Epithelial cell of proximal tubule (primary cell): ENCODE measurements at regions not wholly inside any gene's neighbourhood (a gene's known extent, or its start where the extent isn't known, plus 50 kb on each side); places are given as distances from the start of the nearest gene placed in this dataset.

Experiments used
- DNase-seq: peaks from one replicate; pipeline ENCODE4 v3.0.0-alpha.2; 2011; ENCODE audit warnings: low read depth
- H3K4me3 ChIP-seq: 2 replicates; pipeline ENCODE4 v1.5.1; 2011; ENCODE audit warnings: low read depth, mild to moderate bottlenecking, low read length
- TF ChIP-seq, protein P1 (sequence below): conservative IDR thresholded peaks from 2 replicates; pipeline ENCODE4 v1.5.1; 2012; ENCODE audit warnings: low read depth, mild to moderate bottlenecking, low read length

DNA sequence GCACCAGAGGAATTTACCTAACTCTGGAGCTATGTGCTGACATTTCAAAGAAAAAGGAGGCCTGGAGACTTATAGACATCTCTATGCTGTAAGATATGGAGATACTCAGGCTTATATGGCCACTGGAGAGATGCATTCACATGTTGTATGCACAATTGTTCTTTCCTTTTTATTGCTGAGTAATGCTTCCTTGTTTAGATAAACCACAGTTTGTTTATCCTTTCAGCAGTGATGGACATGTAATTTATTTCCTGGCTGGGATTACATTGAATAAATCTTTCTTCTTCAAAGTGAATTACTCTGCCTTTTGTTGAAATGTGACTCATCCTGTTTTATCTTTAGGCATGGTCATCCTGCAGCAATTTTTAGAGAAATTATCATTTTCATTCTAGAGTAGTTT is 716.7 kb upstream of the GCFC2 start:
- DNase-seq = no peak
- TF ChIP-seq, protein P1, sequence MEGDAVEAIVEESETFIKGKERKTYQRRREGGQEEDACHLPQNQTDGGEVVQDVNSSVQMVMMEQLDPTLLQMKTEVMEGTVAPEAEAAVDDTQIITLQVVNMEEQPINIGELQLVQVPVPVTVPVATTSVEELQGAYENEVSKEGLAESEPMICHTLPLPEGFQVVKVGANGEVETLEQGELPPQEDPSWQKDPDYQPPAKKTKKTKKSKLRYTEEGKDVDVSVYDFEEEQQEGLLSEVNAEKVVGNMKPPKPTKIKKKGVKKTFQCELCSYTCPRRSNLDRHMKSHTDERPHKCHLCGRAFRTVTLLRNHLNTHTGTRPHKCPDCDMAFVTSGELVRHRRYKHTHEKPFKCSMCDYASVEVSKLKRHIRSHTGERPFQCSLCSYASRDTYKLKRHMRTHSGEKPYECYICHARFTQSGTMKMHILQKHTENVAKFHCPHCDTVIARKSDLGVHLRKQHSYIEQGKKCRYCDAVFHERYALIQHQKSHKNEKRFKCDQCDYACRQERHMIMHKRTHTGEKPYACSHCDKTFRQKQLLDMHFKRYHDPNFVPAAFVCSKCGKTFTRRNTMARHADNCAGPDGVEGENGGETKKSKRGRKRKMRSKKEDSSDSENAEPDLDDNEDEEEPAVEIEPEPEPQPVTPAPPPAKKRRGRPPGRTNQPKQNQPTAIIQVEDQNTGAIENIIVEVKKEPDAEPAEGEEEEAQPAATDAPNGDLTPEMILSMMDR = no peak
- H3K4me3 ChIP-seq = no peak overlapping the region

DNA sequence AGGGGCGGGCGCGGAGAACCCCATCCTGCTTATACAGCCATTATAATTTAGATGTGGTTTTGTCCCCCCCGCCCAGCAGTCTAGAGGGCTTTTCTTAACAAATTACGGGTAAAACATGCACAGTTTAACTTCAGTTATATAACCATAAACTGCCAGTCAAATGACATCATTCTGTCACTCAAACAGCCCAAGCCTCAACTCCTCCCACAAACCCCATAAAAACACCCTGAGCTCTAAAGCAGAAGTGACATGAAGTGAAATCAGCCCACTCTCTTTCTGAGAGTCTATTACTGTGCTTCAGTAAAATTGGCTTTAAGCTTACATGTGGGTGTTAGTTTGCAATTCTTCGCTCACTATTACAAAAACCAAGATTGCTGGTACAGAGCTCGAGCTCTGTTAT is 705.1 kb upstream of the GCFC2 start:
- no peak overlapping the region for H3K4me3 ChIP-seq
- TF ChIP-seq, protein P1 = no peak
- no peak for DNase-seq

DNA sequence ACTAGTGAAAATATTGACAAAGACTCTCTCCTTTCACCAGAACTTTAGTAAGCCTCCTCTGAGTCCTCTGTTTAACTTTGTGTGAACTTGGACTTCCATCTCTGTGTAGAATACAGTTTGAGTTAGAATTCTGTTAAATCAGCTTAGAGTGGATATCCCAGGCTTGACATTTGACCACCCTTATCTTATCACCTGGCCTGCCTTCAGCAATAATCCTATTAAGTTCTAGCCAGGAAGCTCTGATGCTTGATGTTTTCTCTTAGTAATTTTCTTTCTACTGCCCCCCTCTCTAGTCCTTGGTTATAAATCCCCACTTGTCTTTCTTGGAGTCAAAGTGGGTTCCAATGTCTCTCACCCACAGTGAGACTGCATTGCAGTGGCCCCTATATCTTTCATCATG is 702.7 kb upstream of the GCFC2 start:
- no peak overlapping the region for H3K4me3 ChIP-seq
- no peak for DNase-seq
- TF ChIP-seq, protein P1 = no peak

DNA sequence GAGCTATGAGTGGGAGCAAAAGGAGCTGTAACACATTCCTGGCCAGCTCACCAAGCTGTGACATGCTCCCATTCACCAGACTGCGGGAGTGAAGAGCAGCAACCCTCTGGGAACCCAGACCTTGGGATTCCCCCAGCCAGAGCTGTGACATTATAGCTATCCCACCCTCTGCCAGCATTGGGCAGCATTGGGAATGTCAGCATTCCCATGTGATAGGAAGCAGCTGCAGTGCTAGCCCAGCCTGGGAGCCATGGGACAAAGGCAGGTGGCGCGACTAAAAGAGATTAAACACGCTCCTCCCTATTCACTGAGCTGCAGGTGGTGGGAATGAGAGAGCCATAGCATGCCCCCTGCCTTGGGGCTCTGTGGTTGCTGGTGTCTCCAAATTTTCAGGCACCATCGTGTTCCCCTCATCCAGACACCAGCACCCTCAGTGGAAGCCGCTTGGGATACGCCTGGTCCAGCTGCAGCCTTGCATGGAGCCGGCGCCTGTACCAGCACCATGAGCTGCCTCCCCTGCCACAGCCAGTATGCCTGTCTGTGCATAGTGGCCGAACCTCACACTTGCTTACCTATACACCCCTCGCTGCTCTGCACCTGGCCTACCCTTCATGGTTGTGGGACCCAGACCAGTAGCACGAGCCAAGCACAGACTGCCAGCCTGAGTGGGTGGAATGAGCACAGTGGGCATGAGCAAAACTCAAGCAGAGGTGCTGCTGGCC is 695.6 kb upstream of the GCFC2 start:
- no peak for DNase-seq
- TF ChIP-seq, protein P1 = no peak
- no peak overlapping the region for H3K4me3 ChIP-seq

DNA sequence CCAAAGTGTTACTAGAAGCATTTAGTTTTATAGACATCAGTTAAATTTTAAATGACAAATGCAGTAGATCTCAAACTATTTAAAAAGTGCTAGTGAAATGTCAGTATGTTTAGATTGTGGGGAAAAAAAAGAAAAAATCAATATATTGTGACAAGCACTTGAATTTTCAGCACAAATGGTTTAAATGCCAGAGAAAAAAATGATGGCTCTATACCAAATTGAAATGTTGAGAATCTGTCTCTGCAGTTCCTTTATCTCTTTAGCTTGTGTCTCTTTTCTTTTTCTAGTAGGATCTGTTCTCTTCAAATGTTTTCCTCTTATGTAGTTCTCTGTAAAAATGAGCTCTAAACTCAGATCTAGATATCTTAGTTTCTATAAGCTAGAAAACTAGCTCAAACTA is 682.6 kb upstream of the GCFC2 start:
- DNase-seq = no peak
- H3K4me3 ChIP-seq = no peak overlapping the region
- TF ChIP-seq, protein P1 = no peak

DNA sequence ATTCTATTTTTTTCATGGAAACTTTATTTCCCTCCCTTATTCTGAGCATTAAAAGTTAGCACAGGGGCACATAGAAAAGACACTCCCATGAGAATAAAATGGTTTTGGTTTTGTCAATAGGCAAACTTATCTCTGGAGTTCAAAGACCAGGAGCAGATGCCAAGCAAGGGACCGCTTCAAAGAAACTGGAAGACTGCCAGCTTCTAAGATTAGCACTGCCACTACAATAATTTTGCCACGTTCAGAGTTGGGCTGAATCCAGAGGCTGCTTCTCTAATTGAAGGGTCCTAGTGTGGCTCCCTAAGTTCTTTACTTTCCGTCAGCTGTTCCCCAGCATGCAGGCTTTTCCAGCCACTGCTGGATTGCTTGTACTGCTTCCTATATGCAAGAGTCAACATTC is 681.0 kb upstream of the GCFC2 start:
- no peak for DNase-seq
- TF ChIP-seq, protein P1 = no peak
- H3K4me3 ChIP-seq = no peak overlapping the region

DNA sequence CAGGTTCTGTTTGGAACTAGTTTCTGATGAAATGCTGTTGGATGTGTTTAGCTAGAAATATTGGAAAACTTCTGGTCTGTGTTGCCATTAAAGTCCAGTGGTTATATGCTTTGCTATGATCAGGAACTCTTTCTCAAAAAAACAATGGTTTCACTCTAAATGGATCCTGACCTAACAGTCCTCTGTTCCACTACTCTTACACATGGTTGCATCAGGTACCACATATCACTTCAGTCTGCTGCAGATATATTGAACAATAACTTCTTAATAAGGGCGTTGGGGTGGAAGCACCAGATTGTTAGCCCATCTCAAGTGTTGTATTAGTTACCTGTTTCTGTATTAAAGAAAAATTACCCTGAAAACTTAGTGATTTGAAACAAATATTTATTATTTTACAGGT is 676.6 kb upstream of the GCFC2 start:
- no peak overlapping the region for H3K4me3 ChIP-seq
- DNase-seq = no peak
- TF ChIP-seq, protein P1 = no peak
